CD8-positive, alpha-beta memory T cell (primary cell): ENCODE measurements at regions not wholly inside any gene's neighbourhood (a gene's known extent, or its start where the extent isn't known, plus 50 kb on each side); places are given as distances from the start of the nearest gene placed in this dataset.
"Not testable (repeated sequence)": the region's sequence is repeated elsewhere in the genome, so short reads cannot be mapped to it uniquely, and the experiment has no call there.

Experiments used
- CTCF ChIA-PET: fragments of 350-600 bp; sonication (Branson Sonifier 250); formaldehyde crosslinking; loops from one replicate; lab custom pipeline; 2021; ENCODE audit warnings: antibody characterized with exemption; lab: Charles Lee
- POLR2A ChIA-PET: fragments of 350-600 bp; sonication (Branson Sonifier 250); formaldehyde crosslinking; loops from one replicate; lab custom pipeline; 2021; ENCODE audit warnings: antibody characterized with exemption; lab: Charles Lee
- DNase-seq, 5 donors: peaks; one replicate each; pipeline versions ENCODE4 v3.0.0 to v3.0.0-alpha.2; 2020 to 2022; ENCODE audit warnings: mixed read lengths in 1 of 5
- H3K27ac ChIP-seq: one replicate; pipeline ENCODE4 v1.7.0; 2013; ENCODE audit warnings: low read depth, mild to moderate bottlenecking, low read length, moderate library complexity
- H3K27me3 ChIP-seq: 2 replicates; pipeline ENCODE4 v1.7.0; 2013; ENCODE audit warnings: low read length, mild to moderate bottlenecking; ENCODE audit not compliant: insufficient read depth, poor library complexity, severe bottlenecking
- H3K36me3 ChIP-seq: 2 replicates; pipeline ENCODE4 v1.7.0; 2013; ENCODE audit warnings: mild to moderate bottlenecking, low read length, moderate library complexity; ENCODE audit not compliant: insufficient read depth
- H3K4me1 ChIP-seq: 2 replicates; pipeline ENCODE4 v1.7.0; 2013; ENCODE audit warnings: mild to moderate bottlenecking, low read length, moderate library complexity; ENCODE audit not compliant: insufficient read depth
- H3K4me3 ChIP-seq: 2 replicates; pipeline ENCODE4 v1.7.0; 2013; ENCODE audit warnings: mild to moderate bottlenecking, low read length
- H3K9me3 ChIP-seq: 2 replicates; pipeline ENCODE4 v1.7.0; 2013; ENCODE audit warnings: mild to moderate bottlenecking, low read length
- H3K27ac Mint-ChIP-seq, 8 donors: one replicate each; pipeline ENCODE4 v1.8.0; 2020 to 2021; ENCODE audit warnings: mixed read lengths in 8 of 8, mild to moderate bottlenecking in 6 of 8, inconsistent platforms in 3 of 8, moderate library complexity in 3 of 8
- H3K27me3 Mint-ChIP-seq, 2 donors: one replicate each; pipeline ENCODE4 v1.8.0; 2020 to 2021; ENCODE audit warnings: mixed read lengths in 2 of 2, mild to moderate bottlenecking in 1 of 2, moderate library complexity in 1 of 2
- H3K36me3 Mint-ChIP-seq, 3 donors: one replicate each; pipeline ENCODE4 v1.8.0; 2020 to 2021; ENCODE audit warnings: mixed read lengths in 3 of 3, inconsistent platforms in 1 of 3, mild to moderate bottlenecking in 1 of 3
- H3K4me1 Mint-ChIP-seq, 3 donors: one replicate each; pipeline ENCODE4 v1.8.0; 2020 to 2021; ENCODE audit warnings: mixed read lengths in 3 of 3, inconsistent platforms in 1 of 3, mild to moderate bottlenecking in 1 of 3
- H3K4me3 Mint-ChIP-seq, 7 donors: one replicate each; pipeline ENCODE4 v1.8.0; 2020 to 2021; ENCODE audit warnings: mixed read lengths in 7 of 7, mild to moderate bottlenecking in 6 of 7, moderate library complexity in 4 of 7, inconsistent platforms in 2 of 7
- H3K9me3 Mint-ChIP-seq, 5 donors: one replicate each; pipeline ENCODE4 v1.8.0; 2020 to 2022; ENCODE audit warnings: mixed read lengths in 5 of 5, mild to moderate bottlenecking in 3 of 5, moderate library complexity in 2 of 5, inconsistent platforms in 1 of 5

GRCh38 chr10:9381733-9382532 lies 1327.4 kb downstream of the GATA3 start:
- H3K27ac Mint-ChIP-seq: no peak overlapping the region
- no peaks in the 10 kb centered on the region for H3K4me1 Mint-ChIP-seq
- Histone ChIP-seq H3K9me3 (no peaks in the 10 kb centered on the region), H3K27ac (no peak overlapping the region), H3K4me3 (no peak overlapping the region), H3K4me1 (no peaks in the 10 kb centered on the region), H3K36me3 (no peaks in the 10 kb centered on the region), H3K27me3 (no peaks in the 10 kb centered on the region)
- no peak overlapping the region for H3K4me3 Mint-ChIP-seq
- no peaks in the 10 kb centered on the region for H3K36me3 Mint-ChIP-seq
- no peak for DNase-seq
- ChIA-PET POLR2A (no interaction called here), CTCF (no interaction called here)
- H3K27me3 Mint-ChIP-seq: peaks cover 6 to 7% of the 10 kb centered on the region in 2 donors
- H3K9me3 Mint-ChIP-seq: no peaks in the 10 kb centered on the region

GRCh38 chr10:9382533-9382866 lies 1328.0 kb downstream of the GATA3 start:
- Mint-ChIP-seq H3K27me3 (peaks cover 6 to 7% of the 10 kb centered on the region in 2 donors), H3K4me1 (no peaks in the 10 kb centered on the region), H3K4me3 (no peak overlapping the region), H3K9me3 (no peaks in the 10 kb centered on the region), H3K27ac (no peak overlapping the region), H3K36me3 (no peaks in the 10 kb centered on the region)
- Histone ChIP-seq H3K27me3 (no peaks in the 10 kb centered on the region), H3K4me1 (no peaks in the 10 kb centered on the region), H3K4me3 (no peak overlapping the region), H3K27ac (no peak overlapping the region), H3K9me3 (no peaks in the 10 kb centered on the region), H3K36me3 (no peaks in the 10 kb centered on the region)
- POLR2A ChIA-PET: no interaction called here
- no peak for DNase-seq
- CTCF ChIA-PET: no interaction called here

GRCh38 chr10:9390516-9390915 lies 1336.0 kb downstream of the GATA3 start:
- Mint-ChIP-seq H3K27me3 (peaks cover 0 to 2% of the 10 kb centered on the region in 2 donors), H3K9me3 (peaks cover 0 to 3% (median 0%) of the 10 kb centered on the region in 5 donors), H3K4me3 (no peak overlapping the region), H3K27ac (no peak overlapping the region), H3K36me3 (no peaks in the 10 kb centered on the region), H3K4me1 (no peaks in the 10 kb centered on the region)
- H3K36me3 ChIP-seq: no peaks in the 10 kb centered on the region
- DNase-seq: no peak
- ChIA-PET POLR2A (no interaction called here), CTCF (no interaction called here)
- no peaks in the 10 kb centered on the region for H3K4me1 ChIP-seq
- no peaks in the 10 kb centered on the region for H3K27me3 ChIP-seq
- H3K27ac ChIP-seq: no peak overlapping the region
- H3K9me3 ChIP-seq: no peaks in the 10 kb centered on the region
- H3K4me3 ChIP-seq: no peak overlapping the region

GRCh38 chr10:9399275-9399983 lies 1344.9 kb downstream of the GATA3 start:
- CTCF ChIA-PET: no interaction called here
- no peaks in the 10 kb centered on the region for H3K9me3 Mint-ChIP-seq
- H3K4me3 Mint-ChIP-seq: no peak overlapping the region
- H3K27me3 ChIP-seq: no peaks in the 10 kb centered on the region
- no peak overlapping the region for H3K27ac Mint-ChIP-seq
- POLR2A ChIA-PET: no interaction called here
- H3K4me3 ChIP-seq: no peak overlapping the region
- DNase-seq: no peak
- no peaks in the 10 kb centered on the region for H3K9me3 ChIP-seq
- H3K4me1 Mint-ChIP-seq: no peaks in the 10 kb centered on the region
- H3K27ac ChIP-seq: no peak overlapping the region
- H3K4me1 ChIP-seq: no peaks in the 10 kb centered on the region
- no peaks in the 10 kb centered on the region for H3K36me3 Mint-ChIP-seq
- H3K27me3 Mint-ChIP-seq: peaks cover 0 to 5% of the 10 kb centered on the region in 2 donors
- H3K36me3 ChIP-seq: no peaks in the 10 kb centered on the region

- H3K36me3 Mint-ChIP-seq, H3K4me1 Mint-ChIP-seq, H3K4me3 ChIP-seq, H3K4me1 ChIP-seq, CTCF ChIA-PET, H3K9me3 ChIP-seq, H3K27ac ChIP-seq, DNase-seq, H3K4me3 Mint-ChIP-seq, H3K36me3 ChIP-seq, POLR2A ChIA-PET, H3K27me3 ChIP-seq, H3K27me3 Mint-ChIP-seq, H3K27ac Mint-ChIP-seq: not testable (repeated sequence)
- H3K9me3 Mint-ChIP-seq: peaks cover 0 to 11% (median 0%) of the 10 kb centered on the region in 5 donors
Measured at GRCh38 chr10:9402067-9402466, 1347.6 kb downstream of the GATA3 start.

GRCh38 chr10:9402507-9403195 lies 1348.2 kb downstream of the GATA3 start:
- H3K4me3 ChIP-seq, H3K27me3 Mint-ChIP-seq, H3K9me3 ChIP-seq, H3K27ac ChIP-seq, H3K4me1 ChIP-seq, H3K4me3 Mint-ChIP-seq, POLR2A ChIA-PET, H3K36me3 ChIP-seq, H3K27ac Mint-ChIP-seq, H3K4me1 Mint-ChIP-seq, CTCF ChIA-PET, H3K36me3 Mint-ChIP-seq, H3K27me3 ChIP-seq, DNase-seq: not testable (repeated sequence)
- peaks cover 0 to 11% (median 0%) of the 10 kb centered on the region in 5 donors for H3K9me3 Mint-ChIP-seq

GRCh38 chr10:9407201-9407600 lies 1352.7 kb downstream of the GATA3 start:
- H3K27me3 Mint-ChIP-seq, CTCF ChIA-PET: not testable (repeated sequence)

GRCh38 chr10:9416331-9416730 lies 1361.8 kb downstream of the GATA3 start:
- Histone ChIP-seq H3K4me1 (no peaks in the 10 kb centered on the region), H3K27ac (no peak overlapping the region), H3K36me3 (no peaks in the 10 kb centered on the region), H3K9me3 (no peaks in the 10 kb centered on the region), H3K27me3 (no peaks in the 10 kb centered on the region), H3K4me3 (no peak overlapping the region)
- Mint-ChIP-seq H3K27me3 (peaks cover 3% of the 10 kb centered on the region in 2 donors), H3K27ac (no peak overlapping the region), H3K4me1 (no peaks in the 10 kb centered on the region), H3K9me3 (peaks cover 0 to 7% (median 0%) of the 10 kb centered on the region in 5 donors), H3K4me3 (no peak overlapping the region), H3K36me3 (no peaks in the 10 kb centered on the region)
- ChIA-PET CTCF (no interaction called here), POLR2A (no interaction called here)
- DNase-seq: no peak

More at GRCh38 chr10:9407201-9407600, 1352.7 kb downstream of the GATA3 start:
- H3K9me3 Mint-ChIP-seq: peaks cover 0 to 11% (median 0%) of the 10 kb centered on the region in 5 donors
- H3K36me3 Mint-ChIP-seq, POLR2A ChIA-PET, H3K27me3 ChIP-seq, H3K27ac ChIP-seq, H3K9me3 ChIP-seq, H3K4me3 ChIP-seq, H3K36me3 ChIP-seq, H3K4me3 Mint-ChIP-seq, H3K4me1 ChIP-seq, DNase-seq, H3K4me1 Mint-ChIP-seq, H3K27ac Mint-ChIP-seq: not testable (repeated sequence)
